ENCODE measurements at regions not wholly inside any gene's neighbourhood (a gene's known extent, or its start where the extent isn't known, plus 50 kb on each side); places are given as distances from the start of the nearest gene placed in this dataset.
A peak's percentile ranks its signal among the peaks of the same experiment; 100 is the strongest.

GRCh38 chr9:16085167-16085726, 532.4 kb downstream of the CCDC171 start:
- H3K9me3 Mint-ChIP-seq = peaks cover 13% of the 10 kb centered on the region

GRCh38 chr9:16090907-16091629, 538.2 kb downstream of the CCDC171 start:
- TF ChIP-seq ESRRA (CRISPR knock-in tag; IDR thresholded peaks at IDR 0.05; ENCODE audit: borderline replicate concordance) (no peak), TCF7 (CRISPR knock-in tag; IDR thresholded peaks at IDR 0.05; ENCODE audit: low read depth) (no peak), USF2 (CRISPR knock-in tag; IDR thresholded peaks at IDR 0.05) (0 out of 2 replicates have a peak, but pooled peaks have one; percentile 21), CBFB (CRISPR knock-in tag; IDR thresholded peaks at IDR 0.05; ENCODE audit: low read depth) (no peak), NFATC4 (CRISPR knock-in tag; IDR thresholded peaks at IDR 0.05) (no peak), NR3C1 (CRISPR knock-in tag; conservative IDR thresholded peaks at IDR 0.05; ENCODE audit: low read depth) (no peak), ERG (CRISPR knock-in tag; IDR thresholded peaks at IDR 0.05) (no peak), ZSCAN18 (CRISPR knock-in tag; IDR thresholded peaks at IDR 0.05) (no peak)
- Mint-ChIP-seq H3K27ac (no peak overlapping the region), H3K27me3 (ENCODE audit: low read depth) (no peaks in the 10 kb centered on the region), H3K4me1 (peaks cover 5% of the 10 kb centered on the region), H3K4me3 (no peak overlapping the region), H3K36me3 (no peaks in the 10 kb centered on the region; the same call in 1 of the 2 replicates), H3K9me3 (peaks cover 18% of the 10 kb centered on the region)
- ChIA-PET POLR2A (no interaction called here), CTCF (no interaction called here)
- ATAC-seq = peak; percentile 30; the same call in 1 of the 2 replicates
- DNase-seq (ENCODE audit: low spot score) = no peak

More at GRCh38 chr9:16085167-16085726, 532.4 kb downstream of the CCDC171 start:
- Mint-ChIP-seq H3K27ac (no peak overlapping the region), H3K36me3 (no peaks in the 10 kb centered on the region; the same call in 1 of the 2 replicates), H3K4me1 (no peaks in the 10 kb centered on the region), H3K4me3 (no peak overlapping the region), H3K27me3 (ENCODE audit: low read depth) (no peaks in the 10 kb centered on the region)
- DNase-seq (ENCODE audit: low spot score) (no peak), ATAC-seq (no peak)
- CTCF ChIA-PET = no interaction called here
- no peak for TF ChIP-seq NR2C2 (CRISPR knock-in tag; IDR thresholded peaks at IDR 0.05)
- TF ChIP-seq CDX4 (CRISPR knock-in tag; IDR thresholded peaks at IDR 0.05; ENCODE audit: borderline replicate concordance) = no peak
- TF ChIP-seq ZNF423 (CRISPR knock-in tag; IDR thresholded peaks at IDR 0.05) = no peak
- TF ChIP-seq OVOL2 (CRISPR knock-in tag; IDR thresholded peaks at IDR 0.05; ENCODE audit: borderline replicate concordance) = no peak
- TF ChIP-seq ZNF425 (CRISPR knock-in tag; conservative IDR thresholded peaks at IDR 0.05) = no peak
- TF ChIP-seq CREM (CRISPR knock-in tag; IDR thresholded peaks at IDR 0.05) = no peak
- TF ChIP-seq ZNF532 (CRISPR knock-in tag; IDR thresholded peaks at IDR 0.05; ENCODE audit: borderline replicate concordance) = no peak
- no peak for TF ChIP-seq TP53 (CRISPR knock-in tag; IDR thresholded peaks at IDR 0.05)
- POLR2A ChIA-PET = no interaction called here
